Activated CD8-positive, alpha-beta T cell treated with anti-CD3 and anti-CD28 coated beads for 36 hours (primary cell): ENCODE measurements at regions not wholly inside any gene's neighbourhood (a gene's known extent, or its start where the extent isn't known, plus 50 kb on each side); places are given as distances from the start of the nearest gene placed in this dataset.

Experiments
- ATAC-seq: fragments of 200-7000 bp; cut with Tn5 transposase; one replicate; pipeline ENCODE4 v1.10.0; 2021; ENCODE audit warnings: mild to moderate bottlenecking, moderate library complexity
- CTCF ChIA-PET: fragments of 350-600 bp; sonication (Branson Sonifier 250); formaldehyde crosslinking; loops from one replicate; lab custom pipeline; 2021; ENCODE audit warnings: antibody characterized with exemption; lab: Charles Lee
- POLR2A ChIA-PET: fragments of 350-600 bp; sonication (Branson Sonifier 250); formaldehyde crosslinking; loops from one replicate; lab custom pipeline; 2021; ENCODE audit warnings: antibody characterized with exemption; lab: Charles Lee
- DNase-seq: peaks from one replicate; pipeline ENCODE4 v3.0.0-alpha.2; 2020
- H3K27ac Mint-ChIP-seq: one replicate; pipeline ENCODE4 v1.8.0; 2021; ENCODE audit warnings: mild to moderate bottlenecking, mixed read lengths
- H3K27me3 Mint-ChIP-seq: one replicate; pipeline ENCODE4 v1.8.0; 2021; ENCODE audit warnings: mixed read lengths
- H3K36me3 Mint-ChIP-seq: one replicate; pipeline ENCODE4 v1.8.0; 2021; ENCODE audit warnings: low read depth, mixed read lengths
- H3K4me1 Mint-ChIP-seq: one replicate; pipeline ENCODE4 v1.8.0; 2021; ENCODE audit warnings: low read depth, mixed read lengths
- H3K4me3 Mint-ChIP-seq: one replicate; pipeline ENCODE4 v1.8.0; 2021; ENCODE audit warnings: mild to moderate bottlenecking, moderate library complexity, mixed read lengths
- H3K9me3 Mint-ChIP-seq: one replicate; pipeline ENCODE4 v1.8.0; 2021; ENCODE audit warnings: mixed read lengths
- intact Hi-C: fragments of 100-400 bp; cut with micrococcal nuclease; formaldehyde crosslinking; loops from one replicate; pipeline ENCODE4 v1.10.0; 2022
- TF ChIP-seq, protein P1 (sequence below): fragments of 200-600 bp; IDR thresholded peaks from one replicate; pipeline ENCODE4 v1.8.0; 2022; ENCODE audit warnings: antibody characterized with exemption, mild to moderate bottlenecking

DNA sequence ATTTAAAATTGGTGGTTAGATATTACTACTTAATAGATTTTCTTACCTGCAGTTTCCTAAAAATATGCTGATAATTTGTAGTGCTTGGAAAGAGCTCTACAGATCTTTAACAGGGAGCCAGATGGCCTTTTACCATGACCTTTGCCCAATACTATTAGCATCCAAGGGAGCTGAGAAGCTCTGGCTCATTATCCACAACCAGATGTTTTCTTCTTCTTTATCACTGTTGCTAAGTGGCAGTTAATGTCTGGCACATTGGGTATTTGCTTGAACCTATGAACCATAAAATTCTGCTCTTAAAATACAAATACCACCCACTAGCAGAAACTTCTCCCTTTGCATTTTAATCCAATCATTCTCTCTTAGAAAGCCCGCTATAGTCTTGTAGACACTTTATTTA is 1480.3 kb downstream of the C4orf33 start:
- TF ChIP-seq, protein P1, sequence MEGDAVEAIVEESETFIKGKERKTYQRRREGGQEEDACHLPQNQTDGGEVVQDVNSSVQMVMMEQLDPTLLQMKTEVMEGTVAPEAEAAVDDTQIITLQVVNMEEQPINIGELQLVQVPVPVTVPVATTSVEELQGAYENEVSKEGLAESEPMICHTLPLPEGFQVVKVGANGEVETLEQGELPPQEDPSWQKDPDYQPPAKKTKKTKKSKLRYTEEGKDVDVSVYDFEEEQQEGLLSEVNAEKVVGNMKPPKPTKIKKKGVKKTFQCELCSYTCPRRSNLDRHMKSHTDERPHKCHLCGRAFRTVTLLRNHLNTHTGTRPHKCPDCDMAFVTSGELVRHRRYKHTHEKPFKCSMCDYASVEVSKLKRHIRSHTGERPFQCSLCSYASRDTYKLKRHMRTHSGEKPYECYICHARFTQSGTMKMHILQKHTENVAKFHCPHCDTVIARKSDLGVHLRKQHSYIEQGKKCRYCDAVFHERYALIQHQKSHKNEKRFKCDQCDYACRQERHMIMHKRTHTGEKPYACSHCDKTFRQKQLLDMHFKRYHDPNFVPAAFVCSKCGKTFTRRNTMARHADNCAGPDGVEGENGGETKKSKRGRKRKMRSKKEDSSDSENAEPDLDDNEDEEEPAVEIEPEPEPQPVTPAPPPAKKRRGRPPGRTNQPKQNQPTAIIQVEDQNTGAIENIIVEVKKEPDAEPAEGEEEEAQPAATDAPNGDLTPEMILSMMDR: no peak
- H3K4me3 Mint-ChIP-seq: no peak overlapping the region
- H3K27ac Mint-ChIP-seq: no peak overlapping the region
- H3K27me3 Mint-ChIP-seq: no peaks in the 10 kb centered on the region
- peaks cover 12% of the 10 kb centered on the region for H3K9me3 Mint-ChIP-seq
- DNase-seq: no peak
- intact Hi-C loops: no loop called here
- ChIA-PET CTCF (no interaction called here), POLR2A (no interaction called here)
- ATAC-seq: no peak
- no peaks in the 10 kb centered on the region for H3K36me3 Mint-ChIP-seq
- H3K4me1 Mint-ChIP-seq: no peaks in the 10 kb centered on the region

DNA sequence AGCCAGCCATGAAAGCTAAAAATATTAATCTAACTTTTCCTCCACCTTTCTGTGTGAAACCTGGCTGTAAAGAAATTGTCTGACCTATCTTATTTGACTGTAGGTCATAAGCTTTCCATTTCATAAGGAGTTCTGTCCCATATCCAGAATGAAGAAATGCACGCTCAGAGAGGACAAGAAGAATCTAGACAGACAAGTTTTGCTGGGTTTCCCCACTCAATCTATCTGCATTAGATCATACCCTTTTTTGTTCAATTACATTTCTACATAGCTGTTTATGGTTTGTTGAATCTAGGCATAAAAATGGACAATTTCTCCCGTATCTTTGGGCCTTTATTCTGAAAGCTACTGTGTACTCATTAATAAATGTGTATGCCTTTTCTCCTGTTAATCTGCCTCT is 1495.1 kb downstream of the C4orf33 start:
- Mint-ChIP-seq H3K27ac (no peak overlapping the region), H3K36me3 (no peaks in the 10 kb centered on the region)
- no peak for ATAC-seq

DNA sequence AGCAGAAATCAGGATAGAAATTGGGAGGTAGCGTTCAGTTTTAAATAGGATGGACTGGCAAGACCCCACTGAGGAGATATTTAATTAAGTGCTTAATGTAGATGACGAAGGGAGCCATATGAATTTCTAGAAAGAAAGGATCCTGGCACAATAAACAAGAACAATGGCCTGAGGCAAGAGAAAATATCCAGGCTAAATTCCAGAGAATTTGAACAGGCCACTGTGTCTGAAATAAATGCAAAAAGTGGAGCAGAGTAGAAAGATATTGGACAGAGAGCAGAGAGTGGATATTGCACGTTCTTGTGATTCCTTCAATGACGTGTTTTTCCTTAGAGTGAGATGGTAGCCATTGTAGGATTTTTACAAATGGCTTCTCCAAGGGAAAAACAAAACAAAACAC is 1504.8 kb downstream of the C4orf33 start:
- ATAC-seq: no peak
- H3K9me3 Mint-ChIP-seq: peaks cover 3% of the 10 kb centered on the region
- no peak overlapping the region for H3K4me3 Mint-ChIP-seq
- H3K27ac Mint-ChIP-seq: no peak overlapping the region
- TF ChIP-seq, protein P1: no peak
- DNase-seq: no peak
- CTCF ChIA-PET: no interaction called here
- POLR2A ChIA-PET: no interaction called here
- no peaks in the 10 kb centered on the region for H3K27me3 Mint-ChIP-seq
- H3K4me1 Mint-ChIP-seq: no peaks in the 10 kb centered on the region
- intact Hi-C loops: no loop called here
- no peaks in the 10 kb centered on the region for H3K36me3 Mint-ChIP-seq

More for the DNA sequence above, 1495.1 kb downstream of the C4orf33 start:
- intact Hi-C loops: no loop called here
- DNase-seq: no peak
- ChIA-PET POLR2A (no interaction called here), CTCF (no interaction called here)
- Mint-ChIP-seq H3K27me3 (no peaks in the 10 kb centered on the region), H3K9me3 (peaks cover 1% of the 10 kb centered on the region), H3K4me1 (no peaks in the 10 kb centered on the region), H3K4me3 (no peak overlapping the region)
- TF ChIP-seq, protein P1: no peak

DNA sequence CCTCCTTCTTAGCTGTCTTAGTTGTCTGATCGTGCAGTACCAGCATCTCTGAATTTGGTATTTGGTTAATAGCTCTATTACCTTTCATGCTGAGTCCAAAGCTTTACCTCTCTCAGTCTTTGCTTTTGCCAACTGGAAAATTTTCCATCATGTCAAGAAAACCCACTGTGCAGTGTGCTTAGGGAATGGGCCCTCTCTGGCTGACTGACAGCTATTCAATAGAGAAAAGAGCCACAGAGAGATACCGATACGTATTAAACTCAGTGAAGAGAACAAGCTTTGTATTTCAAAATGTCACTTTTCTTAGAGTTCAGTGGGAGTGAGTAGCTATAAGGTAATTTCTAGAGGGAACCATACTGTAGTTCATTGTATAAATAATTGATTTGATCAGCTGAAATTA is 1507.1 kb downstream of the C4orf33 start:
- ChIA-PET POLR2A (no interaction called here), CTCF (no interaction called here)
- no peaks in the 10 kb centered on the region for H3K27me3 Mint-ChIP-seq
- H3K27ac Mint-ChIP-seq: no peak overlapping the region
- H3K36me3 Mint-ChIP-seq: no peaks in the 10 kb centered on the region
- intact Hi-C loops: no loop called here
- no peaks in the 10 kb centered on the region for H3K4me1 Mint-ChIP-seq
- TF ChIP-seq, protein P1: no peak
- no peak for ATAC-seq
- no peak overlapping the region for H3K4me3 Mint-ChIP-seq
- DNase-seq: no peak
- no peaks in the 10 kb centered on the region for H3K9me3 Mint-ChIP-seq

DNA sequence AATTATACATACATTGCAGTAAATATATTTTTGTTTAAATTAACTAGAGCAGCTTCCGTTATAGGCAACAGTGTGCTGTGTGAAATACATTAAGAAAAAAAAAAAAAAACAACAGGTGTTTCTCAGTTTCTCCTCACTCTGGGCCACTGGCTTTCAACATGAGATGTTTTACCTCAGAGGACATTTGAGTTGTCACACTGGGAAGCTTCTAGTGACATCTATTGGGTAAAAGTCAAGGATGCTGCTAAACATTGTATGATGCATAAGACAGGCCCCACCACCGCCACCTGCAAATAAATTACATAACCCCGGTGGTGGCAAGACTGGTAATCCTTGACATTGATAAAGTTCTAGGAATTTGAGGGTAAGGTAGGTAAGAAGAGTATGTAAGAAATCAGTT is 1512.2 kb downstream of the C4orf33 start:
- no peak overlapping the region for H3K4me3 Mint-ChIP-seq

More for the DNA sequence above, 1512.2 kb downstream of the C4orf33 start:
- no peak for DNase-seq
- TF ChIP-seq, protein P1: no peak
- no peak overlapping the region for H3K27ac Mint-ChIP-seq
- H3K4me1 Mint-ChIP-seq: no peaks in the 10 kb centered on the region
- intact Hi-C loops: no loop called here
- ChIA-PET POLR2A (no interaction called here), CTCF (no interaction called here)
- no peaks in the 10 kb centered on the region for H3K36me3 Mint-ChIP-seq
- ATAC-seq: no peak
- H3K9me3 Mint-ChIP-seq: peaks cover 2% of the 10 kb centered on the region
- no peaks in the 10 kb centered on the region for H3K27me3 Mint-ChIP-seq
